ENCODE measurements at regions not wholly inside any gene's neighbourhood (a gene's known extent, or its start where the extent isn't known, plus 50 kb on each side); places are given as distances from the start of the nearest gene placed in this dataset.
"Not testable (repeated sequence)": the region's sequence is repeated elsewhere in the genome, so short reads cannot be mapped to it uniquely, and the experiment has no call there.

GRCh38 chr10:9848278-9848677, 1169.4 kb upstream of the CELF2 start:
- no peak for DNase-seq

GRCh38 chr10:9848981-9849380, 1168.7 kb upstream of the CELF2 start:
- no peak for DNase-seq

GRCh38 chr10:9850415-9850814, 1167.3 kb upstream of the CELF2 start:
- DNase-seq: no peak

GRCh38 chr10:9851808-9852207, 1165.9 kb upstream of the CELF2 start:
- no peak for DNase-seq

- peak; percentile 46 for DNase-seq
Measured at GRCh38 chr10:9853405-9854355, 1164.0 kb upstream of the CELF2 start.

GRCh38 chr10:9855451-9855850, 1162.2 kb upstream of the CELF2 start:
- not testable (repeated sequence) for DNase-seq

- DNase-seq: no peak
Measured at GRCh38 chr10:9858816-9859215, 1158.9 kb upstream of the CELF2 start.

- no peak for DNase-seq
Measured at GRCh38 chr10:9860045-9860444, 1157.6 kb upstream of the CELF2 start.

- DNase-seq: no peak
Measured at GRCh38 chr10:9863559-9864121, 1154.0 kb upstream of the CELF2 start.

- no peak for DNase-seq
Measured at GRCh38 chr10:9868499-9868898, 1149.2 kb upstream of the CELF2 start.

GRCh38 chr10:9869205-9869604, 1148.5 kb upstream of the CELF2 start:
- DNase-seq: no peak

GRCh38 chr10:9869606-9870176, 1148.0 kb upstream of the CELF2 start:
- DNase-seq: no peak

- no peak for DNase-seq
Measured at GRCh38 chr10:9875353-9875752, 1142.3 kb upstream of the CELF2 start.

GRCh38 chr10:9877978-9878377, 1139.7 kb upstream of the CELF2 start:
- no peak for DNase-seq

GRCh38 chr10:9878383-9878782, 1139.3 kb upstream of the CELF2 start:
- DNase-seq: no peak

GRCh38 chr10:9885761-9886160, 1131.9 kb upstream of the CELF2 start:
- DNase-seq: no peak

- DNase-seq: no peak
Measured at GRCh38 chr10:9886772-9887171, 1130.9 kb upstream of the CELF2 start.

- no peak for DNase-seq
Measured at GRCh38 chr10:9895453-9895852, 1122.2 kb upstream of the CELF2 start.

- no peak for DNase-seq
Measured at GRCh38 chr10:9895981-9896380, 1121.7 kb upstream of the CELF2 start.

- DNase-seq: no peak
Measured at GRCh38 chr10:9898633-9899395, 1118.9 kb upstream of the CELF2 start.

- no peak for DNase-seq
Measured at GRCh38 chr10:9900751-9901150, 1116.9 kb upstream of the CELF2 start.

- no peak for DNase-seq
Measured at GRCh38 chr10:9901971-9902370, 1115.7 kb upstream of the CELF2 start.

GRCh38 chr10:9910446-9910845, 1107.2 kb upstream of the CELF2 start:
- DNase-seq: no peak

All from DMS53 (cell line).